H4 (cell line): ENCODE measurements at regions not wholly inside any gene's neighbourhood (a gene's known extent, or its start where the extent isn't known, plus 50 kb on each side); places are given as distances from the start of the nearest gene placed in this dataset.
"Not testable (repeated sequence)": the region's sequence is repeated elsewhere in the genome, so short reads cannot be mapped to it uniquely, and the experiment has no call there.

Experiments used
- DNase-seq: peaks from one replicate; pipeline ENCODE4 v3.0.0-alpha.2; 2015; ENCODE audit warnings: low spot score

GRCh38 chr11:87559852-87560251, 522.1 kb downstream of the TMEM135 start:
- not testable (repeated sequence) for DNase-seq

GRCh38 chr11:87555101-87555500, 517.4 kb downstream of the TMEM135 start:
- DNase-seq: no peak

GRCh38 chr11:87548797-87549196, 511.1 kb downstream of the TMEM135 start:
- DNase-seq: no peak

GRCh38 chr11:87545858-87546257, 508.1 kb downstream of the TMEM135 start:
- no peak for DNase-seq

GRCh38 chr11:87539596-87539995, 501.9 kb downstream of the TMEM135 start:
- no peak for DNase-seq

GRCh38 chr11:87536565-87536964, 498.8 kb downstream of the TMEM135 start:
- DNase-seq: no peak

- no peak for DNase-seq
These were observed 498.3 kb downstream of the TMEM135 start for GRCh38 chr11:87536016-87536415.

GRCh38 chr11:87535513-87535912, 497.8 kb downstream of the TMEM135 start:
- DNase-seq: no peak

- not testable (repeated sequence) for DNase-seq
These were observed 494.1 kb downstream of the TMEM135 start for GRCh38 chr11:87531835-87532234.

- DNase-seq: no peak
These were observed 491.8 kb downstream of the TMEM135 start for GRCh38 chr11:87529486-87529885.

- no peak for DNase-seq
These were observed 491.0 kb downstream of the TMEM135 start for GRCh38 chr11:87528752-87529151.

- DNase-seq: no peak
These were observed 485.5 kb downstream of the TMEM135 start for GRCh38 chr11:87523276-87523675.

- DNase-seq: no peak
These were observed 480.5 kb downstream of the TMEM135 start for GRCh38 chr11:87518266-87518665.

- DNase-seq: no peak
These were observed 479.6 kb downstream of the TMEM135 start for GRCh38 chr11:87517351-87517750.

- DNase-seq: not testable (repeated sequence)
These were observed 470.0 kb downstream of the TMEM135 start for GRCh38 chr11:87507722-87508121.

GRCh38 chr11:87506946-87507345, 469.2 kb downstream of the TMEM135 start:
- not testable (repeated sequence) for DNase-seq

GRCh38 chr11:87501388-87501787, 463.7 kb downstream of the TMEM135 start:
- DNase-seq: no peak

GRCh38 chr11:87494936-87495335, 457.2 kb downstream of the TMEM135 start:
- DNase-seq: not testable (repeated sequence)

GRCh38 chr11:87494026-87494425, 456.3 kb downstream of the TMEM135 start:
- DNase-seq: not testable (repeated sequence)

GRCh38 chr11:87493516-87493915, 455.8 kb downstream of the TMEM135 start:
- no peak for DNase-seq

GRCh38 chr11:87491381-87491780, 453.6 kb downstream of the TMEM135 start:
- no peak for DNase-seq

- no peak for DNase-seq
These were observed 452.9 kb downstream of the TMEM135 start for GRCh38 chr11:87490671-87491070.

- no peak for DNase-seq
These were observed 446.8 kb downstream of the TMEM135 start for GRCh38 chr11:87484566-87484965.

GRCh38 chr11:87477321-87477720, 439.6 kb downstream of the TMEM135 start:
- no peak for DNase-seq

- DNase-seq: peak; percentile 33
These were observed 435.4 kb downstream of the TMEM135 start for GRCh38 chr11:87473174-87473573.
